Astrocyte (in vitro differentiated cells and primary cell): ENCODE measurements at regions not wholly inside any gene's neighbourhood (a gene's known extent, or its start where the extent isn't known, plus 50 kb on each side); places are given as distances from the start of the nearest gene placed in this dataset.

Source experiments
- CTCF ChIP-seq: IDR thresholded peaks from 2 replicates; pipeline ENCODE4 v1.5.1; 2011; ENCODE audit warnings: low read depth, mild to moderate bottlenecking, inconsistent platforms, low read length, moderate library complexity; ENCODE audit not compliant: insufficient read depth
- EZH2 ChIP-seq: IDR thresholded peaks from 2 replicates; pipeline ENCODE4 v1.6.1; 2012; ENCODE audit warnings: mild to moderate bottlenecking, low read length, inconsistent platforms; ENCODE audit not compliant: insufficient read depth

GRCh38 chr22:10741210-10741609 lies 4786.8 kb upstream of the OR11H1 start:
- TF ChIP-seq CTCF (no peak), EZH2 (no peak)
